SK-N-MC (cell line): ENCODE measurements at regions not wholly inside any gene's neighbourhood (a gene's known extent, or its start where the extent isn't known, plus 50 kb on each side); places are given as distances from the start of the nearest gene placed in this dataset.

ENCODE experiments used
- DNase-seq: peaks from one replicate; pipeline ENCODE4 v3.0.0-alpha.2; 2011; ENCODE audit warnings: low read depth, low spot score
- H3K27ac ChIP-seq: fragments of 200-600 bp; sonication (generic); 2 replicates; pipeline ENCODE4 v1.5.1; 2016; ENCODE audit warnings: mixed run types
- H3K36me3 ChIP-seq: fragments of 200-600 bp; sonication (generic); 2 replicates; pipeline ENCODE4 v1.6.1; 2017; ENCODE audit warnings: antibody characterized with exemption, low read length, mixed read lengths; ENCODE audit not compliant: insufficient read depth
- H3K4me3 ChIP-seq: fragments of 200-600 bp; sonication (generic); 2 replicates; pipeline ENCODE4 v1.5.1; 2016
- H3K9ac ChIP-seq: fragments of 200-600 bp; sonication (generic); 2 replicates; pipeline ENCODE4 v1.8.0; 2017; ENCODE audit warnings: mixed run types, mixed read lengths; ENCODE audit not compliant: insufficient read length
- H3K9me3 ChIP-seq: fragments of 200-600 bp; sonication (generic); 2 replicates; pipeline ENCODE4 v1.6.1; 2017; ENCODE audit warnings: low read depth, mild to moderate bottlenecking, antibody characterized with exemption, low read length, moderate library complexity, mixed read lengths
- EZH2 ChIP-seq: fragments of 200-600 bp; sonication (generic); IDR thresholded peaks from one replicate; pipeline ENCODE4 v1.6.1; 2017; ENCODE audit warnings: antibody characterized with exemption
- FOXP2 ChIP-seq: optimal IDR thresholded peaks from 2 replicates; pipeline ENCODE3; 2011; ENCODE audit warnings: mild to moderate bottlenecking, moderate library complexity; ENCODE audit not compliant: insufficient read depth; ENCODE audit errors: extremely low read length, control extremely low read depth
- POLR2AphosphoS5 ChIP-seq: IDR thresholded peaks from 2 replicates; pipeline ENCODE4 v1.6.1; 2012; ENCODE audit warnings: mild to moderate bottlenecking, low read depth, low read length, borderline replicate concordance

DNA sequence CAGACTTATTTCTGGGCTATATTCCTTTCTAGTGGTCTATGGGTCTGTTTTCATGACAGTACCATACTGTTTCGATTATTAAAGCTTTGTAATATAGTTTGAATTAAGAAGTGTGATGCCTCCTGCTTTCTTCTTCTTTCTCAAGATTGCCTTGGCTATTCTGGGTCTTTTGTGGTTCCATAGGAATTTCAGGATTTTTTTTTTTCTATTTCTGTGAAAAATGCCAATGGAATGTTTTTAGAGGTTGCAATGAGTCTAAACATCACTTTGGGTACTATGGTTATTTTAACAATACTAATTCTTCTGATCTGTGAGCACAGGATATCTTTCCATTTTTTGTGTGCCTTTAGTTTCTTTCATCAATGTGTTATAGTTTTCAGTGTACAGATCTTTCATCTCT is 204.3 kb upstream of the HCCS start:
- no peak overlapping the region for H3K9ac ChIP-seq

DNA sequence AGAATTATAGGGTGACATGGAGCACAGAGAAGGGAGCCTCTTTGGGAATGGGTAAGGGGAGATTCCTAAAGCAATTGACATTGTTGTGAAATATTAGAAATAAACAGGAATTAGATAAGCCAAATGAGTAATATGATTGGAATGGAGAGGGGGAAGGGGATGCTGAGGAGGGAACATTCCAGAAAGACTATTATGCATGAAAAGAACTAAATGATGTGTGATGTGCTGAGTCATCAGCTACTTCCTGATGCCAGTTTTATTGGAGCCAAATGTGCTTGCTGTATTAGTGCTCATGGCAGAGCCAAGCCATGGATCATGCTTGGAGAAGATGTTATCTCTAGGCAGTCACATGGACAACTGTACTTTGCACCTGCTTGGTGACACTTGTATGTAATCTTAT is 189.0 kb upstream of the HCCS start:
- Histone ChIP-seq H3K9ac (no peak overlapping the region), H3K9me3 (no peaks in the 10 kb centered on the region), H3K36me3 (no peaks in the 10 kb centered on the region), H3K27ac (no peak overlapping the region), H3K4me3 (no peak overlapping the region)
- peak; percentile 10 for DNase-seq
- no peak for TF ChIP-seq POLR2AphosphoS5
- no peak for TF ChIP-seq FOXP2
- no peak for TF ChIP-seq EZH2

More for the DNA sequence above, 204.3 kb upstream of the HCCS start:
- Histone ChIP-seq H3K4me3 (no peak overlapping the region), H3K36me3 (no peaks in the 10 kb centered on the region), H3K27ac (no peak overlapping the region), H3K9me3 (no peaks in the 10 kb centered on the region)
- TF ChIP-seq FOXP2 (no peak), POLR2AphosphoS5 (no peak), EZH2 (no peak)
- DNase-seq, result no peak

GRCh38 chrX:10922835-10923234 is 188.3 kb upstream of the HCCS start:
- Histone ChIP-seq H3K36me3 (no peaks in the 10 kb centered on the region), H3K4me3 (no peak overlapping the region), H3K9me3 (no peaks in the 10 kb centered on the region), H3K27ac (no peak overlapping the region), H3K9ac (no peak overlapping the region)
- no peak for DNase-seq
- TF ChIP-seq EZH2 (no peak), POLR2AphosphoS5 (no peak), FOXP2 (no peak)

- TF ChIP-seq FOXP2, result no peak
- TF ChIP-seq EZH2, result no peak
- no peak for TF ChIP-seq POLR2AphosphoS5
- Histone ChIP-seq H3K27ac (no peak overlapping the region), H3K9me3 (no peaks in the 10 kb centered on the region), H3K36me3 (no peaks in the 10 kb centered on the region), H3K4me3 (no peak overlapping the region), H3K9ac (no peak overlapping the region)
- DNase-seq, result no peak
Measured at GRCh38 chrX:10923466-10923865, 187.7 kb upstream of the HCCS start.

- no peak overlapping the region for H3K4me3 ChIP-seq
- DNase-seq, result no peak
- no peaks in the 10 kb centered on the region for H3K9me3 ChIP-seq
- no peaks in the 10 kb centered on the region for H3K36me3 ChIP-seq
- TF ChIP-seq FOXP2 (no peak), EZH2 (no peak), POLR2AphosphoS5 (no peak)
- no peak overlapping the region for H3K9ac ChIP-seq
- H3K27ac ChIP-seq, result no peak overlapping the region
Measured at GRCh38 chrX:10926404-10926803, 184.7 kb upstream of the HCCS start.

- no peaks in the 10 kb centered on the region for H3K36me3 ChIP-seq
- TF ChIP-seq POLR2AphosphoS5, result no peak
- no peaks in the 10 kb centered on the region for H3K9me3 ChIP-seq
- no peak overlapping the region for H3K9ac ChIP-seq
- H3K4me3 ChIP-seq, result no peak overlapping the region
- DNase-seq, result no peak
- H3K27ac ChIP-seq, result no peak overlapping the region
Measured at GRCh38 chrX:10926891-10927290, 184.2 kb upstream of the HCCS start.

DNA sequence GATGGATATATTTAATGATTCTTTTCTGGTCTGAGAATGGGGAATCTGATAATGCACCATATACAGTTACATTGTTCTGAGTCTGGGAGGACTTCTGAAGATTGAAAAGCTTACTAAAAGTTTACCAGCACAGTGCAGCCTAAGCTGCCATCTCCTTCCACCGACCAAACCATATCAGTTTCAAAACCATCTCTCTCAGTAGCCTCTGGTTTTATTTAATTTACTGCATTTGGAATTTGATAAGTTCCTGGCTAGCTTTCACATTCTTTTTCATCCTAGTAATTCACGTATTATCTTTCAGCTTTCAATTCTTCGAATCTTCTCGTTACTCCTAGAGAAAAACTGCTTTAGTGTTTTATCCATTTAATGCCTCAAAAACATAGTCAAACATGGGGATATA is 181.4 kb upstream of the HCCS start:
- no peak overlapping the region for H3K4me3 ChIP-seq
- no peaks in the 10 kb centered on the region for H3K36me3 ChIP-seq
- TF ChIP-seq POLR2AphosphoS5 (no peak), EZH2 (no peak), FOXP2 (no peak)
- no peak overlapping the region for H3K27ac ChIP-seq
- no peaks in the 10 kb centered on the region for H3K9me3 ChIP-seq
- no peak for DNase-seq
- no peak overlapping the region for H3K9ac ChIP-seq

DNA sequence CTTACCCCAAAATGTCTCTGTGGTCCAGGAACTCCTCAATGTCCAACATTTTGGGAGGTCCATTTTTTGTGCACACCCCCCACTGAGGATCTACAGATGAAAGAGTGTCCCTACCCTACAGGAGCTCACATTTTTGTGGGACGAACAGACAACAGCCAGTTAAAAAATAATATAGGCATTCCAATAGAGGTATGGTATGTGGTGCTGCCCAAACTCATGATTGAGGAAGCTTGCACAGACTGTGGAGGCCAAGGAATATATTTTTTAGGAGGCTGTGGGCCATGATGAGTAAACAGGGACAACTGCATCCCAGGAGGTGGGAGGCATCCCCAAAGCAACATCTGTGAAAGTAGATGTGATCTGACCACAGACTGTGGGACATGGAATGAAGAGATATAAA is 181.0 kb upstream of the HCCS start:
- no peak for TF ChIP-seq EZH2
- TF ChIP-seq FOXP2, result no peak
- no peak for TF ChIP-seq POLR2AphosphoS5
- Histone ChIP-seq H3K27ac (no peak overlapping the region), H3K9me3 (no peaks in the 10 kb centered on the region), H3K4me3 (no peak overlapping the region), H3K9ac (no peak overlapping the region), H3K36me3 (no peaks in the 10 kb centered on the region)
- no peak for DNase-seq

- no peaks in the 10 kb centered on the region for H3K9me3 ChIP-seq
- TF ChIP-seq FOXP2, result no peak
- no peak for TF ChIP-seq POLR2AphosphoS5
- no peak for TF ChIP-seq EZH2
- H3K27ac ChIP-seq, result no peak overlapping the region
- no peak overlapping the region for H3K4me3 ChIP-seq
- H3K36me3 ChIP-seq, result no peaks in the 10 kb centered on the region
- no peak for DNase-seq
- H3K9ac ChIP-seq, result no peak overlapping the region
Measured at GRCh38 chrX:10931976-10932375, 179.2 kb upstream of the HCCS start.
